Tibial nerve (tissue), 4 donors: ENCODE measurements at regions not wholly inside any gene's neighbourhood (a gene's known extent, or its start where the extent isn't known, plus 50 kb on each side); places are given as distances from the start of the nearest gene placed in this dataset.

Experiments used
- CTCF ChIP-seq, 5 experiments: fragments of 200-600 bp in 3 of 5; fragments of 450-650 bp in 2 of 5; sonication (generic) in 3 of 5; IDR thresholded peaks; one replicate each; pipeline ENCODE4 v1.5.1; 2016 to 2019; ENCODE audit warnings: antibody characterized with exemption in 5 of 5, mild to moderate bottlenecking in 3 of 5, moderate library complexity in 2 of 5
- EP300 ChIP-seq, 2 donors: sonication (generic); formaldehyde crosslinking; IDR thresholded peaks; one replicate each; pipeline ENCODE4 v1.6.1; 2017; ENCODE audit warnings: antibody characterized with exemption in 2 of 2, mild to moderate bottlenecking in 1 of 2
- POLR2A ChIP-seq, 2 donors: fragments of 450-650 bp; IDR thresholded peaks; one replicate each; pipeline ENCODE4 v1.6.1; 2017; ENCODE audit warnings: antibody characterized with exemption in 2 of 2, mild to moderate bottlenecking in 2 of 2, moderate library complexity in 2 of 2

- no peak for TF ChIP-seq POLR2A (IDR thresholded peaks at IDR 0.05)
- TF ChIP-seq EP300 (IDR thresholded peaks at IDR 0.05) = no peak
- TF ChIP-seq CTCF (IDR thresholded peaks at IDR 0.05) = no peak
Observed at GRCh38 chr2:236977063-236977851, 108.4 kb upstream of the COPS8 start.
